ENCODE measurements at regions not wholly inside any gene's neighbourhood (a gene's known extent, or its start where the extent isn't known, plus 50 kb on each side); places are given as distances from the start of the nearest gene placed in this dataset.

- DNase-seq (ENCODE audit: low spot score in 2 of 2): no peak
- Histone ChIP-seq H3K27me3 (no peaks in the 10 kb centered on the region), H3K36me3 (no peaks in the 10 kb centered on the region), H3K9me3 (no peaks in the 10 kb centered on the region), H3K4me1 (no peaks in the 10 kb centered on the region), H3K27ac (no peak overlapping the region), H3K4me3 (no peak overlapping the region)
- intact Hi-C loops (cut with DNase I): no loop called here
- TF ChIP-seq CTCF (IDR thresholded peaks at IDR 0.05): no peak
These were observed 222.4 kb downstream of the OLFM4 start for GRCh38 chr13:53250977-53251376.

GRCh38 chr13:53254500-53254899 is 225.9 kb downstream of the OLFM4 start:
- no peaks in the 10 kb centered on the region for H3K27me3 ChIP-seq
- no peak overlapping the region for H3K27ac ChIP-seq
- H3K4me1 ChIP-seq: no peaks in the 10 kb centered on the region
- H3K4me3 ChIP-seq: no peak overlapping the region
- TF ChIP-seq CTCF (IDR thresholded peaks at IDR 0.05): no peak
- H3K9me3 ChIP-seq: no peaks in the 10 kb centered on the region
- intact Hi-C loops (cut with DNase I): no loop called here
- no peak for DNase-seq (ENCODE audit: low spot score in 2 of 2)
- H3K36me3 ChIP-seq: no peaks in the 10 kb centered on the region

GRCh38 chr13:53255795-53256194 is 227.2 kb downstream of the OLFM4 start:
- Histone ChIP-seq H3K27me3 (no peaks in the 10 kb centered on the region), H3K36me3 (no peaks in the 10 kb centered on the region), H3K4me3 (no peak overlapping the region), H3K9me3 (no peaks in the 10 kb centered on the region), H3K4me1 (no peaks in the 10 kb centered on the region), H3K27ac (no peak overlapping the region)
- DNase-seq (ENCODE audit: low spot score in 2 of 2): no peak
- TF ChIP-seq CTCF (IDR thresholded peaks at IDR 0.05): no peak
- intact Hi-C loops (cut with DNase I): no loop called here

GRCh38 chr13:53260594-53260993 is 232.0 kb downstream of the OLFM4 start:
- Histone ChIP-seq H3K4me3 (no peak overlapping the region), H3K9me3 (no peaks in the 10 kb centered on the region), H3K27ac (no peak overlapping the region), H3K4me1 (no peaks in the 10 kb centered on the region), H3K36me3 (no peaks in the 10 kb centered on the region), H3K27me3 (no peaks in the 10 kb centered on the region)
- no peak for TF ChIP-seq CTCF (IDR thresholded peaks at IDR 0.05)
- intact Hi-C loops (cut with DNase I): no loop called here
- no peak for DNase-seq (ENCODE audit: low spot score in 2 of 2)

GRCh38 chr13:53264751-53265385 is 236.3 kb downstream of the OLFM4 start:
- Histone ChIP-seq H3K4me3 (no peak overlapping the region), H3K27ac (no peak overlapping the region), H3K4me1 (no peaks in the 10 kb centered on the region), H3K27me3 (no peaks in the 10 kb centered on the region), H3K9me3 (no peaks in the 10 kb centered on the region), H3K36me3 (no peaks in the 10 kb centered on the region)
- TF ChIP-seq CTCF (IDR thresholded peaks at IDR 0.05): no peak
- intact Hi-C loops (cut with DNase I): no loop called here
- DNase-seq (ENCODE audit: low spot score in 2 of 2): no peak

- Histone ChIP-seq H3K27ac (no peak overlapping the region), H3K4me3 (no peak overlapping the region), H3K9me3 (no peaks in the 10 kb centered on the region), H3K36me3 (no peaks in the 10 kb centered on the region), H3K27me3 (no peaks in the 10 kb centered on the region), H3K4me1 (no peaks in the 10 kb centered on the region)
- TF ChIP-seq CTCF (IDR thresholded peaks at IDR 0.05): no peak
- intact Hi-C loops (cut with DNase I): no loop called here
- no peak for DNase-seq (ENCODE audit: low spot score in 2 of 2)
These were observed 238.1 kb downstream of the OLFM4 start for GRCh38 chr13:53266757-53267156.
